ENCODE measurements at regions not wholly inside any gene's neighbourhood (a gene's known extent, or its start where the extent isn't known, plus 50 kb on each side); places are given as distances from the start of the nearest gene placed in this dataset.
A peak's percentile ranks its signal among the peaks of the same experiment; 100 is the strongest.

GRCh38 chr17:68794636-68795434 lies 160.4 kb downstream of the ABCA8 start:
- peak; percentile 29 to 43 for TF ChIP-seq CTCF (conservative IDR thresholded peaks at IDR 0.05 in 1 of 2, IDR thresholded peaks at IDR 0.05 in 1 of 2; ENCODE audit: extremely low read depth in 1 of 2, insufficient read depth in 1 of 2, low read depth in 1 of 2, low read length in 2 of 2)
- TF ChIP-seq EZH2 (IDR thresholded peaks at IDR 0.05; ENCODE audit: borderline replicate concordance, low read length): no peak

Measured in mammary epithelial cell (primary cell).